ENCODE measurements at regions not wholly inside any gene's neighbourhood (a gene's known extent, or its start where the extent isn't known, plus 50 kb on each side); places are given as distances from the start of the nearest gene placed in this dataset.
A peak's percentile ranks its signal among the peaks of the same experiment; 100 is the strongest.

GRCh38 chr3:127407026-127407939, 119.4 kb upstream of the PRR20G start:
- ATAC-seq (no peak), DNase-seq (peak in 1 of 5 donors; percentile 28)
- peaks cover 0 to 41% (median 4%) of the 10 kb centered on the region in 9 donors for H3K27me3 ChIP-seq

GRCh38 chr3:127406309-127407025, 118.6 kb upstream of the PRR20G start:
- H3K4me1 ChIP-seq: no peaks in the 10 kb centered on the region
- TF ChIP-seq POLR2A (IDR thresholded peaks at IDR 0.05): no peak
- no peak for TF ChIP-seq CTCF (IDR thresholded peaks at IDR 0.05)
- no peak overlapping the region for H3K4me3 ChIP-seq
- DNase-seq: peak in 1 of 5 donors; percentile 51
- intact Hi-C loops (cut with DNase I): no loop called here
- H3K9me3 ChIP-seq: no peaks in the 10 kb centered on the region
- H3K27me3 ChIP-seq: peaks cover 0 to 41% (median 4%) of the 10 kb centered on the region in 9 donors
- no peaks in the 10 kb centered on the region for H3K36me3 ChIP-seq
- WGBS, 4 donors: 74 to 83% (median 81%) methylated on average over 14 of the region's 14 CpGs
- H3K27ac ChIP-seq: no peak overlapping the region
- no peak for ATAC-seq

More at GRCh38 chr3:127407026-127407939, 119.4 kb upstream of the PRR20G start:
- TF ChIP-seq CTCF (IDR thresholded peaks at IDR 0.05): no peak
- no peak for TF ChIP-seq POLR2A (IDR thresholded peaks at IDR 0.05)
- Histone ChIP-seq H3K4me1 (no peaks in the 10 kb centered on the region), H3K4me3 (no peak overlapping the region), H3K36me3 (no peaks in the 10 kb centered on the region), H3K9me3 (no peaks in the 10 kb centered on the region), H3K27ac (no peak overlapping the region)
- intact Hi-C loops (cut with DNase I): no loop called here
- WGBS, 4 donors: 88 to 96% (median 92%) methylated on average over 13 of the region's 13 CpGs

- H3K36me3 ChIP-seq: no peaks in the 10 kb centered on the region
- ATAC-seq (no peak), DNase-seq (peak in 1 of 5 donors; percentile 22)
- TF ChIP-seq CTCF (IDR thresholded peaks at IDR 0.05): no peak
- TF ChIP-seq POLR2A (IDR thresholded peaks at IDR 0.05): no peak
- no peaks in the 10 kb centered on the region for H3K4me1 ChIP-seq
- H3K27me3 ChIP-seq: peaks cover 0 to 34% (median 2%) of the 10 kb centered on the region in 9 donors
- no peaks in the 10 kb centered on the region for H3K9me3 ChIP-seq
- 80 to 86% (median 84%) methylated on average over 10 of the region's 10 CpGs for WGBS, 4 donors
- no peak overlapping the region for H3K4me3 ChIP-seq
- no peak overlapping the region for H3K27ac ChIP-seq
- intact Hi-C loops (cut with DNase I): no loop called here
Observed at GRCh38 chr3:127405791-127406190, 117.9 kb upstream of the PRR20G start.

GRCh38 chr3:127405010-127405598, 117.3 kb upstream of the PRR20G start:
- Histone ChIP-seq H3K4me3 (no peak overlapping the region), H3K9me3 (no peaks in the 10 kb centered on the region), H3K27ac (no peak overlapping the region), H3K36me3 (no peaks in the 10 kb centered on the region), H3K27me3 (peaks cover 0 to 27% (median 0%) of the 10 kb centered on the region in 9 donors), H3K4me1 (no peaks in the 10 kb centered on the region)
- DNase-seq (peak in 1 of 5 donors; percentile 38), ATAC-seq (peak in 1 of 4 donors; percentile 18)
- 42 to 72% (median 60%) methylated on average over 6 to 8 of the region's 8 CpGs for WGBS, 4 donors
- intact Hi-C loops (cut with DNase I): no loop called here
- TF ChIP-seq CTCF (IDR thresholded peaks at IDR 0.05): no peak
- TF ChIP-seq POLR2A (IDR thresholded peaks at IDR 0.05): no peak
